ENCODE measurements at regions not wholly inside any gene's neighbourhood (a gene's known extent, or its start where the extent isn't known, plus 50 kb on each side); places are given as distances from the start of the nearest gene placed in this dataset.

- TF ChIP-seq, protein P1, sequence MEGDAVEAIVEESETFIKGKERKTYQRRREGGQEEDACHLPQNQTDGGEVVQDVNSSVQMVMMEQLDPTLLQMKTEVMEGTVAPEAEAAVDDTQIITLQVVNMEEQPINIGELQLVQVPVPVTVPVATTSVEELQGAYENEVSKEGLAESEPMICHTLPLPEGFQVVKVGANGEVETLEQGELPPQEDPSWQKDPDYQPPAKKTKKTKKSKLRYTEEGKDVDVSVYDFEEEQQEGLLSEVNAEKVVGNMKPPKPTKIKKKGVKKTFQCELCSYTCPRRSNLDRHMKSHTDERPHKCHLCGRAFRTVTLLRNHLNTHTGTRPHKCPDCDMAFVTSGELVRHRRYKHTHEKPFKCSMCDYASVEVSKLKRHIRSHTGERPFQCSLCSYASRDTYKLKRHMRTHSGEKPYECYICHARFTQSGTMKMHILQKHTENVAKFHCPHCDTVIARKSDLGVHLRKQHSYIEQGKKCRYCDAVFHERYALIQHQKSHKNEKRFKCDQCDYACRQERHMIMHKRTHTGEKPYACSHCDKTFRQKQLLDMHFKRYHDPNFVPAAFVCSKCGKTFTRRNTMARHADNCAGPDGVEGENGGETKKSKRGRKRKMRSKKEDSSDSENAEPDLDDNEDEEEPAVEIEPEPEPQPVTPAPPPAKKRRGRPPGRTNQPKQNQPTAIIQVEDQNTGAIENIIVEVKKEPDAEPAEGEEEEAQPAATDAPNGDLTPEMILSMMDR (IDR thresholded peaks at IDR 0.05; ENCODE audit: low read length): no peak
- TF ChIP-seq EZH2 (IDR thresholded peaks at IDR 0.05; ENCODE audit: borderline replicate concordance, low read length): no peak
These were observed 1438.7 kb downstream of the REEP3 start for GRCh38 chr10:64959883-64960282.
